Endodermal cell (in vitro differentiated cells): ENCODE measurements at regions not wholly inside any gene's neighbourhood (a gene's known extent, or its start where the extent isn't known, plus 50 kb on each side); places are given as distances from the start of the nearest gene placed in this dataset.

Experiments
- DNase-seq: peaks from one replicate; pipeline ENCODE4 v3.0.0-alpha.2; 2017
- H3K27ac ChIP-seq: 2 replicates; pipeline ENCODE4 v1.5.1; 2013; ENCODE audit warnings: mild to moderate bottlenecking, low read depth, low read length, moderate library complexity
- H3K27me3 ChIP-seq: 2 replicates; pipeline ENCODE4 v1.6.1; 2013; ENCODE audit warnings: mild to moderate bottlenecking, low read length, moderate library complexity; ENCODE audit not compliant: insufficient read depth, control insufficient read depth, poor library complexity, severe bottlenecking
- H3K36me3 ChIP-seq: 2 replicates; pipeline ENCODE4 v1.7.0; 2013; ENCODE audit warnings: mild to moderate bottlenecking, low read length, moderate library complexity; ENCODE audit not compliant: control insufficient read depth, insufficient read depth
- H3K4me1 ChIP-seq: one replicate; pipeline ENCODE4 v1.7.0; 2013; ENCODE audit warnings: low read length; ENCODE audit not compliant: control insufficient read depth, insufficient read depth
- H3K4me3 ChIP-seq: 2 replicates; pipeline ENCODE4 v1.5.1; 2013; ENCODE audit warnings: mild to moderate bottlenecking, low read length, moderate library complexity
- H3K9ac ChIP-seq: 2 replicates; pipeline ENCODE4 v1.6.1; 2013; ENCODE audit warnings: mild to moderate bottlenecking, low read length, moderate library complexity; ENCODE audit not compliant: poor library complexity, severe bottlenecking; ENCODE audit errors: extremely low read depth
- H3K9me3 ChIP-seq: 2 replicates; pipeline ENCODE4 v1.6.1; 2013; ENCODE audit warnings: mild to moderate bottlenecking, low read length, moderate library complexity; ENCODE audit not compliant: control insufficient read depth
- H3K27ac Mint-ChIP-seq: 2 replicates; pipeline ENCODE4 v1.8.0; 2020; ENCODE audit warnings: mixed read lengths
- H3K27me3 Mint-ChIP-seq: 2 replicates; pipeline ENCODE4 v1.8.0; 2021; ENCODE audit warnings: mild to moderate bottlenecking, mixed read lengths; ENCODE audit not compliant: insufficient read depth
- H3K36me3 Mint-ChIP-seq: 2 replicates; pipeline ENCODE4 v1.8.0; 2020; ENCODE audit warnings: low read depth, mixed read lengths
- H3K4me1 Mint-ChIP-seq: 2 replicates; pipeline ENCODE4 v1.8.0; 2020; ENCODE audit warnings: mixed read lengths
- H3K4me3 Mint-ChIP-seq: 2 replicates; pipeline ENCODE4 v1.8.0; 2020; ENCODE audit warnings: mild to moderate bottlenecking, moderate library complexity, mixed read lengths
- H3K9me3 Mint-ChIP-seq: 2 replicates; pipeline ENCODE4 v1.8.0; 2020; ENCODE audit warnings: mild to moderate bottlenecking, mixed read lengths
- WGBS, 2 experiments: methylation state at CpG; one replicate each; pipeline versions ENCODE4 v1.1.5 to v1.1.7; 2013; ENCODE audit warnings: missing lambda C conversion rate in 2 of 2, mixed read lengths in 1 of 2; ENCODE audit not compliant: insufficient coverage in 1 of 2, insufficient read length in 1 of 2; 5-methylcytosine and 5-hydroxymethylcytosine counted together
- TF ChIP-seq, protein P1 (sequence below): fragments of 200-600 bp; sonication (generic); conservative IDR thresholded peaks from 2 replicates; pipeline ENCODE4 v1.5.0; 2021; ENCODE audit warnings: antibody characterized with exemption, mild to moderate bottlenecking

DNA sequence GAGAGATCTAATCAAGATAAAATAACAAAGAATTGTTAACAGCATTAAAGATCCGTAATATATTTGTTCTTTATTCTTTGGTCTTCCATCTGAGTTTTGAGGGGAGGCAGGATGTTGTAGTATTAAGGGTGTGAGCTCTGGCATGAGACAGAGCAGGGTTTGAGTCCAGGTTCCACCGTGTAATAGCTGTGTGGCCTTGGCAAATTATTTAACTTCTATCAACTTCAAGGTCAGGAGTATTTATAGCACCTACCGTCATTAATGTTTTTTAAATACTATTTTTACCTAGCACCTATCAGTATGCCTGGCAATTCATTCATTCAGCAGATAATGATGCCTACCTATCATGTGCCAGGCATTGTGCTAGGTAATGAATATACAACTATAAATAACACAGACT, 180.1 kb upstream of the NABP1 start:
- TF ChIP-seq, protein P1, sequence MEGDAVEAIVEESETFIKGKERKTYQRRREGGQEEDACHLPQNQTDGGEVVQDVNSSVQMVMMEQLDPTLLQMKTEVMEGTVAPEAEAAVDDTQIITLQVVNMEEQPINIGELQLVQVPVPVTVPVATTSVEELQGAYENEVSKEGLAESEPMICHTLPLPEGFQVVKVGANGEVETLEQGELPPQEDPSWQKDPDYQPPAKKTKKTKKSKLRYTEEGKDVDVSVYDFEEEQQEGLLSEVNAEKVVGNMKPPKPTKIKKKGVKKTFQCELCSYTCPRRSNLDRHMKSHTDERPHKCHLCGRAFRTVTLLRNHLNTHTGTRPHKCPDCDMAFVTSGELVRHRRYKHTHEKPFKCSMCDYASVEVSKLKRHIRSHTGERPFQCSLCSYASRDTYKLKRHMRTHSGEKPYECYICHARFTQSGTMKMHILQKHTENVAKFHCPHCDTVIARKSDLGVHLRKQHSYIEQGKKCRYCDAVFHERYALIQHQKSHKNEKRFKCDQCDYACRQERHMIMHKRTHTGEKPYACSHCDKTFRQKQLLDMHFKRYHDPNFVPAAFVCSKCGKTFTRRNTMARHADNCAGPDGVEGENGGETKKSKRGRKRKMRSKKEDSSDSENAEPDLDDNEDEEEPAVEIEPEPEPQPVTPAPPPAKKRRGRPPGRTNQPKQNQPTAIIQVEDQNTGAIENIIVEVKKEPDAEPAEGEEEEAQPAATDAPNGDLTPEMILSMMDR: no peak
- Mint-ChIP-seq H3K27ac (no peak overlapping the region), H3K36me3 (no peaks in the 10 kb centered on the region), H3K9me3 (peaks cover 5% of the 10 kb centered on the region), H3K4me1 (peaks cover 18% of the 10 kb centered on the region), H3K4me3 (no peak overlapping the region), H3K27me3 (no peaks in the 10 kb centered on the region)
- DNase-seq: no peak
- 83 to 97% methylated on average over 1 to 3 of the region's 3 CpGs for WGBS, 2 experiments
- no peak overlapping the region for H3K9ac ChIP-seq
- H3K27ac ChIP-seq: no peak overlapping the region
- H3K4me1 ChIP-seq: peaks cover 7% of the 10 kb centered on the region
- H3K4me3 ChIP-seq: no peak overlapping the region
- no peaks in the 10 kb centered on the region for H3K27me3 ChIP-seq
- peaks cover 6% of the 10 kb centered on the region for H3K9me3 ChIP-seq
- no peaks in the 10 kb centered on the region for H3K36me3 ChIP-seq

DNA sequence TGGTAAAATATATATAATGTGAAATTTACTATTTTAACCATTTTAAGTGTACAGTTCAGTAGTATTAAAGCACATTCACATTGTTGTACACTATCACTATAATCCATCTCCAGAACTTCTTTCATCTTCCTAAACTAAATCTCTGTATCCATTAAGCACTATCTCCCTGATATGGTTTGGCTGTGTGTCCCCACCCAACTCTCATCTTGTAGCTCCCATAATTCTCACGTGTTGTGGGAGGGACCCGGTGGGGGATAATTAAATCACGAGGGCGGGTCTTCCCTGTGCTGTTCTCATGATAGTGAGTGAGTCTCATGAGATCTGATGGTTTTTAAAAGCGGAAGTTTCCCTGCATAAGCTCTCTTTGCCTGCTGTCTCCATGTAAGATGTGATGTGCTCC, 178.9 kb upstream of the NABP1 start:
- Histone ChIP-seq H3K9me3 (no peaks in the 10 kb centered on the region), H3K4me3 (no peak overlapping the region), H3K36me3 (no peaks in the 10 kb centered on the region), H3K27me3 (no peaks in the 10 kb centered on the region), H3K9ac (no peak overlapping the region), H3K4me1 (peaks cover 7% of the 10 kb centered on the region), H3K27ac (no peak overlapping the region)
- WGBS, 2 experiments: 89 to 100% methylated on average over 2 to 5 of the region's 5 CpGs
- no peak for DNase-seq
- peaks cover 18% of the 10 kb centered on the region for H3K4me1 Mint-ChIP-seq
- no peaks in the 10 kb centered on the region for H3K9me3 Mint-ChIP-seq
- no peak overlapping the region for H3K4me3 Mint-ChIP-seq
- H3K27me3 Mint-ChIP-seq: no peaks in the 10 kb centered on the region
- H3K27ac Mint-ChIP-seq: no peak overlapping the region
- H3K36me3 Mint-ChIP-seq: no peaks in the 10 kb centered on the region
- TF ChIP-seq, protein P1: no peak

GRCh38 chr2:191499874-191500565, 177.9 kb upstream of the NABP1 start:
- no peak overlapping the region for H3K27ac ChIP-seq
- no peaks in the 10 kb centered on the region for H3K9me3 ChIP-seq
- WGBS, 2 experiments: 90 to 93% methylated on average over 4 to 9 of the region's 9 CpGs
- Mint-ChIP-seq H3K36me3 (no peaks in the 10 kb centered on the region), H3K27me3 (no peaks in the 10 kb centered on the region), H3K9me3 (peaks cover 2% of the 10 kb centered on the region), H3K27ac (no peak overlapping the region), H3K4me1 (peaks cover 18% of the 10 kb centered on the region), H3K4me3 (no peak overlapping the region)
- H3K4me3 ChIP-seq: no peak overlapping the region
- H3K36me3 ChIP-seq: no peaks in the 10 kb centered on the region
- peaks cover 7% of the 10 kb centered on the region for H3K4me1 ChIP-seq
- H3K27me3 ChIP-seq: no peaks in the 10 kb centered on the region
- DNase-seq: no peak
- TF ChIP-seq, protein P1: no peak
- H3K9ac ChIP-seq: no peak overlapping the region
